ENCODE measurements at regions not wholly inside any gene's neighbourhood (a gene's known extent, or its start where the extent isn't known, plus 50 kb on each side); places are given as distances from the start of the nearest gene placed in this dataset.

DNA sequence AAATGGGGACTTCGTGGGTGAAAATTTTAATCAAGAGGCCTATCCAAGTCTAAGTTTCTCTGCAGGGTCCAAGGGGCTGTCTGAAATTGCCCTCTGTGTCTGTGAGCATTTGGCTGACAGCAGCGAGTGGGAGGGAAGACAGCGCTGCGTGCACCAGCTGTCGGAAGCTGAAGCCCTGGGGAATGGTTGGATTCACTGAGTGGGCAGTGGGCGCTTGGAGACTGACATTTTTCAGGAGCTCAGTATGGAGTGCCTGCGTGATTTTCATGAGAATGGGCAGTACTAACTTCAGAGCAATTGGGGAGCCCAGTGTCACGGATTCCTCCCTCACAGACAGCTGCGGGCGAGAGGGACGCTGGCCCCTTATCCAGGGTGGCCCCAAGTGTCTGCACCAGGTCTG lies 388.8 kb upstream of the B3GAT1 start:
- CTCF ChIA-PET = no interaction called here
- H3K27me3 Mint-ChIP-seq = peaks cover 11% of the 10 kb centered on the region
- POLR2A ChIA-PET = no interaction called here
- no peaks in the 10 kb centered on the region for H3K9me3 Mint-ChIP-seq
- no peak overlapping the region for H3K27ac Mint-ChIP-seq
- no peak for DNase-seq
- no peaks in the 10 kb centered on the region for H3K4me1 Mint-ChIP-seq (ENCODE audit: low read depth)
- intact Hi-C loops (cut with micrococcal nuclease) = no loop called here
- H3K4me3 Mint-ChIP-seq = no peak overlapping the region
- H3K36me3 Mint-ChIP-seq = no peaks in the 10 kb centered on the region

DNA sequence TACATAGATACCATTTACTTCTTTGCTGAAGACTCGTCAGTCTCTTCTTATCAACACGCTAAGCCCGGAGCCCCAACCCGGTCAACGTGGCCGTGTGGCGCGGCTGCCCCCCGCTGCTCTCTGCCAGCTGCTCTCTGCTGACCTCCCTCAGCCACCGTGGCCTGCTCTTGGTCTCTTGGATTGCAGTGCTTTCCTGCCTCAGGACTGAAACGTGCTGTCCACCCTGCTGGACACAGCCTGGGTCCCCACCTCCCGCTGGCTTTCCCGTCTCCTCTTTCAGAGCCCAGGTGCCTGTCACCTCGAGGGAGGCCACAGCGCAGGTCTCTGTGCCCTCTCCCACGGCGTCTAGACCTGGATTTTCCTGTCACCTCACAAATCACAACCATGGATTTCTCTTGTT lies 388.1 kb upstream of the B3GAT1 start:
- ChIA-PET CTCF (no interaction called here), POLR2A (no interaction called here)

GRCh38 chr11:134799386-134799785 lies 387.3 kb upstream of the B3GAT1 start:
- H3K27me3 Mint-ChIP-seq = peaks cover 10% of the 10 kb centered on the region
- no peak overlapping the region for H3K4me3 Mint-ChIP-seq
- H3K4me1 Mint-ChIP-seq (ENCODE audit: low read depth) = no peaks in the 10 kb centered on the region
- CTCF ChIA-PET = no interaction called here
- POLR2A ChIA-PET = no interaction called here
- no peak overlapping the region for H3K27ac Mint-ChIP-seq
- H3K9me3 Mint-ChIP-seq = no peaks in the 10 kb centered on the region
- no peak for DNase-seq
- H3K36me3 Mint-ChIP-seq = no peaks in the 10 kb centered on the region
- intact Hi-C loops (cut with micrococcal nuclease) = no loop called here

More for the DNA sequence above, 388.1 kb upstream of the B3GAT1 start:
- H3K36me3 Mint-ChIP-seq = no peaks in the 10 kb centered on the region
- no peaks in the 10 kb centered on the region for H3K9me3 Mint-ChIP-seq
- intact Hi-C loops (cut with micrococcal nuclease) = no loop called here
- DNase-seq = no peak
- no peak overlapping the region for H3K27ac Mint-ChIP-seq
- H3K27me3 Mint-ChIP-seq = peaks cover 11% of the 10 kb centered on the region
- no peak overlapping the region for H3K4me3 Mint-ChIP-seq
- H3K4me1 Mint-ChIP-seq (ENCODE audit: low read depth) = no peaks in the 10 kb centered on the region

DNA sequence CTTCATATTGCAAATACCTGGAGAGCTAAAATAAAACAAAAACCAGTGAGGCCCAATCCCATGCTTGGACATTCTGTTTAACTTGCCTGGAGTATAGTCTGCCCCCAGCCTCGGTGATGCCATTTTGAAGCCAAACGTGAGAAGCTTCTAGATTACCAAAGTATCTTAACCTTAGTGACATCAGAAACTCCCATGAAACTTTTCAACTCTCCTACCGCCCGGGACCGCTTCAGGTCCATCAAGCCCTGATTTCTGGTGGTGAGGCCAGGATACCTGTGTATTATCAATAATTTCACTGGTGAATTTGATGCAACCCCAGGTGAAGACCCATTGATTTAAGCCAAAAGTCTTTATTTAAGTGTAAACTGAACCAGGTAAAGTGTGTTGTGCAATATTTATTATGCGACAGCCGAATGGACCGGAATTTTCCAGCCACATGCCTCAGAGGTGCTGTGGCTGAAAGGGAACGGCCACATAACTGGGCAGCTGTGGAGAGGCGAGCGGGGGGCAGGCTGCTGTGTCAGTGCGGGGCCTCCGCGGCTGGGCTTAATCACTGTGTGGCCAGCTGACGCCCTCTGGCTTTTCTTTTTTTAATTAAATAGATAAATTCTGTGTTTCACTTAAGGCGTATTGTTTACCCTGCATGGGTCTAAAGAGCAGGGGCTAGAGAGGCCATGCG lies 385.5 kb upstream of the B3GAT1 start:
- POLR2A ChIA-PET = no interaction called here
- Mint-ChIP-seq H3K27ac (no peak overlapping the region), H3K36me3 (no peaks in the 10 kb centered on the region), H3K4me3 (no peak overlapping the region), H3K4me1 (ENCODE audit: low read depth) (no peaks in the 10 kb centered on the region), H3K9me3 (no peaks in the 10 kb centered on the region), H3K27me3 (peaks cover 8% of the 10 kb centered on the region)
- CTCF ChIA-PET = no interaction called here
- no peak for DNase-seq
- intact Hi-C loops (cut with micrococcal nuclease) = no loop called here

DNA sequence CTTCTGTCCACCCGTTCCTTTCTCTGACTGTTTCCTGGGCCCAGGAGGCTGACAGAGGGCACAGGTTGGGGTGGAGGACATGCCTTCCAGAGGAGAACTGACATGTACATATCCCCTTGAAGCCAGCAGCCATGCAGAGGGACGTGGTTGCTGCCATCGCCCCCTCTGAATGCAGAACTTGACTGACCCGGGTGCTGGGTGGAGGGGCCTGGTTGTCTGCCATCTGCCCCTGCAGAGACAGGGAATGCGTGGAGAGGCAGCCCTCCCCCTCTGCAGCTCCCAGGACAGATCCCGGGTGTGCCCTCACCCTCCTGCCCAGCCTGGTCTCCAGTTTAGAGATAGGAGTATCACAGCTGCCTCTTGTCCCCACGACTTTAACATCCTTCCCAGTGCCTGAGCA lies 383.0 kb upstream of the B3GAT1 start:
- Mint-ChIP-seq H3K27me3 (peaks cover 10% of the 10 kb centered on the region), H3K27ac (no peak overlapping the region), H3K4me1 (ENCODE audit: low read depth) (no peaks in the 10 kb centered on the region), H3K4me3 (no peak overlapping the region), H3K9me3 (no peaks in the 10 kb centered on the region), H3K36me3 (no peaks in the 10 kb centered on the region)
- no peak for DNase-seq
- POLR2A ChIA-PET = no interaction called here
- intact Hi-C loops (cut with micrococcal nuclease) = no loop called here
- CTCF ChIA-PET = interaction anchor here (0.7 kb wide), 1 partner anchor 11 kb away, joined by 3 read pairs; no protein-coding TSS in a partner anchor

DNA sequence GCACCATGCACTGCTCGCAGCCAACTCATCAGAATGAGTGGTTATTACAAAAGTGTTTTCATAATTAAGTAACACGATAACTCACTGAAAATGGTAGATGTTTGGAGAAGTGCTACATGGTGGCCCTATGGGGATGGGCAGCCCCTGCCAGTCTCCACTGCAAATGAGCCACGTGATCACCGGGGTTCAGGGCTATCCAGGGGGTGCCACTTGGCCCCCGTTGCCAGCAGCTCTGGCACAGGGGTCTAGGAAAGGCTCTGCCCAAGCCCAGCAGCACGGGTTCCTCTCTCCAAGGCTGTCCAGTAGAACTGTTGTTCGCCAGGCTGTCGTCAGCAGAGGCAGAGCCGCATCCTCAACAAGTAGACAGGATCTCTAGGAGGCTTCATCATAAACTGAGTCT lies 382.1 kb upstream of the B3GAT1 start:
- no peaks in the 10 kb centered on the region for H3K36me3 Mint-ChIP-seq
- intact Hi-C loops (cut with micrococcal nuclease) = no loop called here
- H3K27ac Mint-ChIP-seq = no peak overlapping the region
- DNase-seq = no peak
- H3K4me3 Mint-ChIP-seq = no peak overlapping the region
- peaks cover 7% of the 10 kb centered on the region for H3K27me3 Mint-ChIP-seq
- H3K4me1 Mint-ChIP-seq (ENCODE audit: low read depth) = no peaks in the 10 kb centered on the region
- no peaks in the 10 kb centered on the region for H3K9me3 Mint-ChIP-seq
- CTCF ChIA-PET = interaction anchor here (0.7 kb wide), 1 partner anchor 10 kb away, joined by 3 read pairs; no protein-coding TSS in a partner anchor
- POLR2A ChIA-PET = no interaction called here

- H3K36me3 Mint-ChIP-seq = no peaks in the 10 kb centered on the region
- POLR2A ChIA-PET = no interaction called here
- H3K4me1 Mint-ChIP-seq (ENCODE audit: low read depth) = no peaks in the 10 kb centered on the region
- peaks cover 7% of the 10 kb centered on the region for H3K27me3 Mint-ChIP-seq
- CTCF ChIA-PET = no interaction called here
- intact Hi-C loops (cut with micrococcal nuclease) = no loop called here
- DNase-seq = no peak
- no peaks in the 10 kb centered on the region for H3K9me3 Mint-ChIP-seq
- H3K4me3 Mint-ChIP-seq = no peak overlapping the region
- H3K27ac Mint-ChIP-seq = no peak overlapping the region
Measured at GRCh38 chr11:134792677-134793076, 380.6 kb upstream of the B3GAT1 start.

DNA sequence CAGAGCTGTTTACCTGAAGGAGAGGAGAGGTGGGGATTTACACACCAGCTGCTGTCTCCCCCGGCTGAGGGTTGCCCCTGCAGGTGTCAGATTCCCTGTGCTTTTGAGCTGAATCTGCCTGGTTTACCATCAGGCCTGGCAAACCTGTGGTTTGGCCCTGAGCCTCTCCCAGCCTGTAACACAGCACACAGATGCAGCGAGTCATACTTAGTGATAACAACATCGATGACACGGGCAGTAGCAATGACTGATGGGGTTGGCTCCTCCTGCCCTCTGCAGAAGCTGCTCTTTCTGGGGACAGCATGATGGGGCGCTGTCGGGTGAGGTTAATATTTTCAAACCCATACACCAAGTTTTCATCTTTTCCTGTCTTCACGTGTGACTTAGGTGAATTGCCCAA lies 380.0 kb upstream of the B3GAT1 start:
- DNase-seq = no peak
- Mint-ChIP-seq H3K27me3 (peaks cover 9% of the 10 kb centered on the region), H3K4me3 (no peak overlapping the region), H3K4me1 (ENCODE audit: low read depth) (no peaks in the 10 kb centered on the region), H3K9me3 (no peaks in the 10 kb centered on the region), H3K27ac (no peak overlapping the region), H3K36me3 (no peaks in the 10 kb centered on the region)
- CTCF ChIA-PET = no interaction called here
- intact Hi-C loops (cut with micrococcal nuclease) = no loop called here
- POLR2A ChIA-PET = no interaction called here

GRCh38 chr11:134791102-134791501 lies 379.1 kb upstream of the B3GAT1 start:
- DNase-seq = no peak
- Mint-ChIP-seq H3K9me3 (no peaks in the 10 kb centered on the region), H3K36me3 (no peaks in the 10 kb centered on the region), H3K4me1 (ENCODE audit: low read depth) (no peaks in the 10 kb centered on the region), H3K27me3 (peaks cover 14% of the 10 kb centered on the region), H3K27ac (no peak overlapping the region), H3K4me3 (no peak overlapping the region)
- intact Hi-C loops (cut with micrococcal nuclease) = no loop called here
- ChIA-PET POLR2A (no interaction called here), CTCF (no interaction called here)

DNA sequence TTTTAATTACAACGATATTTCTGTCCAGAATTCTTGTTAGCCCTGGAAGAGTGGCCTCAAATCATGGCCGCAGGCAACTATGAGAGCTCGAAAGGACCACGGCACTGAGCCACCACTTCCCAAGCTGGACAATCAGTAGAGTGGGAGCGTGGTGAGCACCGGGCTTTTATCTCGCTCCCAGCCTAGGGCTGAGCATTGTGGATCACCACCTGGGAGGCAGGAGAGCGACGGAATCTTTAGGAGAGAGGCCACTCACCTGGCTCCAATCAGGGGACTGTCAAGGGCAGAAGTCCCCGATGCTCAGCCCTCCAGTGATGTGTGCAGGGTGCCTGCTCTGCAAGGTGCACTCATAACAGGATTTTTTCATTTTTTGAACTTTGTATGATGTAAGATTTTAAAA lies 377.1 kb upstream of the B3GAT1 start:
- H3K27ac Mint-ChIP-seq = no peak overlapping the region
- ChIA-PET POLR2A (no interaction called here), CTCF (no interaction called here)
- intact Hi-C loops (cut with micrococcal nuclease) = no loop called here
- DNase-seq = no peak
- H3K27me3 Mint-ChIP-seq = peaks cover 18% of the 10 kb centered on the region
- H3K36me3 Mint-ChIP-seq = no peaks in the 10 kb centered on the region
- H3K4me1 Mint-ChIP-seq (ENCODE audit: low read depth) = no peaks in the 10 kb centered on the region
- no peaks in the 10 kb centered on the region for H3K9me3 Mint-ChIP-seq
- H3K4me3 Mint-ChIP-seq = no peak overlapping the region

DNA sequence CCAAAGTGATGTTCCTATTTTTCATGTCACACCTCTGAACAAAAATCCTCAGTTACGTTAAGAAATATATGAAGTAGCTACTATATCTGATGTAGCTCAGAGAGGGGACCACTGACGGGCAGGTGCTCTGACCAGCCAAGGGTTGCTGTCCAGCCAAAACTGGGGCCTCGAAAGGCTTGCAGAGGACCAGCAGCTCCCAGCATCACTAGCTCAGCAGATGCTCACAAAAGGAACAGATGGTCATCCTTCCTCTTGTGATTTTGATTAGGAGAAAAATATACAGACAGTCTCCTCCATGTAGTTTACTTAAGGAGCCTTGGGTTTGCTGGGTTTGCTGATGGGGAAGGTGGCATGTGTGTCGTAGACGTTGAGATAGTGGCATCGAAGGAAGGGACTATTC lies 374.6 kb upstream of the B3GAT1 start:
- CTCF ChIA-PET = no interaction called here
- no peak overlapping the region for H3K4me3 Mint-ChIP-seq
- no peaks in the 10 kb centered on the region for H3K4me1 Mint-ChIP-seq (ENCODE audit: low read depth)
- H3K9me3 Mint-ChIP-seq = no peaks in the 10 kb centered on the region
- DNase-seq = no peak
- H3K27ac Mint-ChIP-seq = no peak overlapping the region
- H3K27me3 Mint-ChIP-seq = peaks cover 22% of the 10 kb centered on the region
- POLR2A ChIA-PET = no interaction called here
- intact Hi-C loops (cut with micrococcal nuclease) = no loop called here
- H3K36me3 Mint-ChIP-seq = no peaks in the 10 kb centered on the region

- ChIA-PET POLR2A (no interaction called here), CTCF (no interaction called here)
- intact Hi-C loops (cut with micrococcal nuclease) = no loop called here
- Mint-ChIP-seq H3K27ac (no peak overlapping the region), H3K27me3 (peaks cover 20% of the 10 kb centered on the region), H3K36me3 (no peaks in the 10 kb centered on the region), H3K4me3 (no peak overlapping the region), H3K4me1 (ENCODE audit: low read depth) (no peaks in the 10 kb centered on the region), H3K9me3 (no peaks in the 10 kb centered on the region)
- DNase-seq = no peak
Measured at GRCh38 chr11:134785660-134786284, 373.7 kb upstream of the B3GAT1 start.

GRCh38 chr11:134785059-134785458 lies 373.0 kb upstream of the B3GAT1 start:
- ChIA-PET POLR2A (no interaction called here), CTCF (no interaction called here)
- Mint-ChIP-seq H3K9me3 (no peaks in the 10 kb centered on the region), H3K27ac (no peak overlapping the region), H3K4me3 (no peak overlapping the region), H3K4me1 (ENCODE audit: low read depth) (no peaks in the 10 kb centered on the region), H3K27me3 (peaks cover 21% of the 10 kb centered on the region), H3K36me3 (no peaks in the 10 kb centered on the region)
- no peak for DNase-seq
- intact Hi-C loops (cut with micrococcal nuclease) = no loop called here

Data from activated CD4-positive, alpha-beta memory T cell treated with anti-CD3 and anti-CD28 coated beads for 36 hours (primary cell).